ENCODE measurements at regions not wholly inside any gene's neighbourhood (a gene's known extent, or its start where the extent isn't known, plus 50 kb on each side); places are given as distances from the start of the nearest gene placed in this dataset.

GRCh38 chr4:164058776-164059445 is 564.4 kb downstream of the TMA16 start:
- no peak overlapping the region for H3K27ac ChIP-seq (ENCODE audit: low read depth in 1 of 3, low read length in 2 of 3)
- H3K4me1 ChIP-seq (ENCODE audit: control insufficient read depth in 3 of 3, insufficient read depth in 2 of 3, low read depth in 1 of 3, low read length in 2 of 3), result no peaks in the 10 kb centered on the region
- no peak for FAIRE-seq
- no peak for DNase-seq
- H3K36me3 ChIP-seq (ENCODE audit: control insufficient read depth in 3 of 3, insufficient read depth in 2 of 3, low read depth in 1 of 3, low read length in 3 of 3), result no peaks in the 10 kb centered on the region
- H3K9me3 ChIP-seq (ENCODE audit: control insufficient read depth in 2 of 2, insufficient read depth in 1 of 2, low read depth in 1 of 2, low read length in 1 of 2), result no peaks in the 10 kb centered on the region
- 65 to 81% (median 79%) methylated on average over 5 of the region's 5 CpGs for WGBS, 3 donors
- H3K27me3 ChIP-seq (ENCODE audit: control insufficient read depth in 3 of 3, insufficient read depth in 3 of 3, low read length in 3 of 3), result no peaks in the 10 kb centered on the region
- H3K4me3 ChIP-seq (ENCODE audit: low read depth in 1 of 3, low read length in 3 of 3), result no peak overlapping the region

GRCh38 chr4:164060456-164060855 is 566.0 kb downstream of the TMA16 start:
- 53 to 65% (median 57%) methylated on average over 3 of the region's 3 CpGs for WGBS, 3 donors
- Histone ChIP-seq H3K36me3 (ENCODE audit: control insufficient read depth in 3 of 3, insufficient read depth in 2 of 3, low read depth in 1 of 3, low read length in 3 of 3) (no peaks in the 10 kb centered on the region), H3K27me3 (ENCODE audit: control insufficient read depth in 3 of 3, insufficient read depth in 3 of 3, low read length in 3 of 3) (no peaks in the 10 kb centered on the region), H3K9me3 (ENCODE audit: control insufficient read depth in 2 of 2, insufficient read depth in 1 of 2, low read depth in 1 of 2, low read length in 1 of 2) (peaks cover 0 to under 1% of the 10 kb centered on the region in 2 donors), H3K4me3 (ENCODE audit: low read depth in 1 of 3, low read length in 3 of 3) (no peak overlapping the region), H3K4me1 (ENCODE audit: control insufficient read depth in 3 of 3, insufficient read depth in 2 of 3, low read depth in 1 of 3, low read length in 2 of 3) (no peaks in the 10 kb centered on the region), H3K27ac (ENCODE audit: low read depth in 1 of 3, low read length in 2 of 3) (no peak overlapping the region)
- DNase-seq (no peak), FAIRE-seq (no peak)

GRCh38 chr4:164068392-164068791 is 573.9 kb downstream of the TMA16 start:
- Histone ChIP-seq H3K9me3 (ENCODE audit: control insufficient read depth in 2 of 2, insufficient read depth in 1 of 2, low read depth in 1 of 2, low read length in 1 of 2) (peaks cover 0 to 11% of the 10 kb centered on the region in 2 donors), H3K4me1 (ENCODE audit: control insufficient read depth in 3 of 3, insufficient read depth in 2 of 3, low read depth in 1 of 3, low read length in 2 of 3) (no peaks in the 10 kb centered on the region), H3K4me3 (ENCODE audit: low read depth in 1 of 3, low read length in 3 of 3) (no peak overlapping the region), H3K27ac (ENCODE audit: low read depth in 1 of 3, low read length in 2 of 3) (no peak overlapping the region), H3K27me3 (ENCODE audit: control insufficient read depth in 3 of 3, insufficient read depth in 3 of 3, low read length in 3 of 3) (no peaks in the 10 kb centered on the region), H3K36me3 (ENCODE audit: control insufficient read depth in 3 of 3, insufficient read depth in 2 of 3, low read depth in 1 of 3, low read length in 3 of 3) (no peaks in the 10 kb centered on the region)
- DNase-seq, result no peak
- 92 to 97% (median 95%) methylated on average over 14 to 18 of the region's 18 CpGs for WGBS, 3 donors
- no peak for FAIRE-seq

GRCh38 chr4:164070625-164071024 is 576.1 kb downstream of the TMA16 start:
- no peaks in the 10 kb centered on the region for H3K27me3 ChIP-seq (ENCODE audit: control insufficient read depth in 3 of 3, insufficient read depth in 3 of 3, low read length in 3 of 3)
- H3K4me1 ChIP-seq (ENCODE audit: control insufficient read depth in 3 of 3, insufficient read depth in 2 of 3, low read depth in 1 of 3, low read length in 2 of 3), result no peaks in the 10 kb centered on the region
- H3K9me3 ChIP-seq (ENCODE audit: control insufficient read depth in 2 of 2, insufficient read depth in 1 of 2, low read depth in 1 of 2, low read length in 1 of 2), result peaks cover 0 to 8% of the 10 kb centered on the region in 2 donors
- H3K36me3 ChIP-seq (ENCODE audit: control insufficient read depth in 3 of 3, insufficient read depth in 2 of 3, low read depth in 1 of 3, low read length in 3 of 3), result no peaks in the 10 kb centered on the region
- DNase-seq (no peak), FAIRE-seq (no peak)
- 71 to 88% (median 79%) methylated on average over 4 of the region's 4 CpGs for WGBS, 3 donors
- no peak overlapping the region for H3K4me3 ChIP-seq (ENCODE audit: low read depth in 1 of 3, low read length in 3 of 3)
- H3K27ac ChIP-seq (ENCODE audit: low read depth in 1 of 3, low read length in 2 of 3), result no peak overlapping the region

GRCh38 chr4:164081371-164081770 is 586.9 kb downstream of the TMA16 start:
- DNase-seq, result no peak
- no peaks in the 10 kb centered on the region for H3K27me3 ChIP-seq (ENCODE audit: control insufficient read depth in 3 of 3, insufficient read depth in 3 of 3, low read length in 3 of 3)
- no peak for FAIRE-seq
- no peaks in the 10 kb centered on the region for H3K9me3 ChIP-seq (ENCODE audit: control insufficient read depth in 2 of 2, insufficient read depth in 1 of 2, low read depth in 1 of 2, low read length in 1 of 2)
- H3K36me3 ChIP-seq (ENCODE audit: control insufficient read depth in 3 of 3, insufficient read depth in 2 of 3, low read depth in 1 of 3, low read length in 3 of 3), result no peaks in the 10 kb centered on the region
- no peak overlapping the region for H3K27ac ChIP-seq (ENCODE audit: low read depth in 1 of 3, low read length in 2 of 3)
- no peaks in the 10 kb centered on the region for H3K4me1 ChIP-seq (ENCODE audit: control insufficient read depth in 3 of 3, insufficient read depth in 2 of 3, low read depth in 1 of 3, low read length in 2 of 3)
- H3K4me3 ChIP-seq (ENCODE audit: low read depth in 1 of 3, low read length in 3 of 3), result no peak overlapping the region
- WGBS, 3 donors, result 81 to 83% (median 81%) methylated on average over 1 of the region's 1 CpG

- Histone ChIP-seq H3K27me3 (ENCODE audit: control insufficient read depth in 3 of 3, insufficient read depth in 3 of 3, low read length in 3 of 3) (no peaks in the 10 kb centered on the region), H3K36me3 (ENCODE audit: control insufficient read depth in 3 of 3, insufficient read depth in 2 of 3, low read depth in 1 of 3, low read length in 3 of 3) (no peaks in the 10 kb centered on the region), H3K4me1 (ENCODE audit: control insufficient read depth in 3 of 3, insufficient read depth in 2 of 3, low read depth in 1 of 3, low read length in 2 of 3) (no peaks in the 10 kb centered on the region), H3K4me3 (ENCODE audit: low read depth in 1 of 3, low read length in 3 of 3) (no peak overlapping the region), H3K9me3 (ENCODE audit: control insufficient read depth in 2 of 2, insufficient read depth in 1 of 2, low read depth in 1 of 2, low read length in 1 of 2) (no peaks in the 10 kb centered on the region), H3K27ac (ENCODE audit: low read depth in 1 of 3, low read length in 2 of 3) (no peak overlapping the region)
- no peak for FAIRE-seq
- DNase-seq, result no peak
- 82 to 91% (median 85%) methylated on average over 2 of the region's 2 CpGs for WGBS, 3 donors
Observed at GRCh38 chr4:164081801-164082200, 587.3 kb downstream of the TMA16 start.

GRCh38 chr4:164087733-164088132 is 593.2 kb downstream of the TMA16 start:
- Histone ChIP-seq H3K36me3 (ENCODE audit: control insufficient read depth in 3 of 3, insufficient read depth in 2 of 3, low read depth in 1 of 3, low read length in 3 of 3) (no peaks in the 10 kb centered on the region), H3K27me3 (ENCODE audit: control insufficient read depth in 3 of 3, insufficient read depth in 3 of 3, low read length in 3 of 3) (no peaks in the 10 kb centered on the region), H3K4me3 (ENCODE audit: low read depth in 1 of 3, low read length in 3 of 3) (no peak overlapping the region), H3K4me1 (ENCODE audit: control insufficient read depth in 3 of 3, insufficient read depth in 2 of 3, low read depth in 1 of 3, low read length in 2 of 3) (no peaks in the 10 kb centered on the region), H3K27ac (ENCODE audit: low read depth in 1 of 3, low read length in 2 of 3) (no peak overlapping the region), H3K9me3 (ENCODE audit: control insufficient read depth in 2 of 2, insufficient read depth in 1 of 2, low read depth in 1 of 2, low read length in 1 of 2) (no peaks in the 10 kb centered on the region)
- no peak for FAIRE-seq
- DNase-seq, result no peak
- 70 to 78% (median 77%) methylated on average over 3 of the region's 3 CpGs for WGBS, 3 donors

- Histone ChIP-seq H3K4me3 (ENCODE audit: low read depth in 1 of 3, low read length in 3 of 3) (no peak overlapping the region), H3K4me1 (ENCODE audit: control insufficient read depth in 3 of 3, insufficient read depth in 2 of 3, low read depth in 1 of 3, low read length in 2 of 3) (no peaks in the 10 kb centered on the region), H3K27ac (ENCODE audit: low read depth in 1 of 3, low read length in 2 of 3) (no peak overlapping the region), H3K27me3 (ENCODE audit: control insufficient read depth in 3 of 3, insufficient read depth in 3 of 3, low read length in 3 of 3) (no peaks in the 10 kb centered on the region), H3K9me3 (ENCODE audit: control insufficient read depth in 2 of 2, insufficient read depth in 1 of 2, low read depth in 1 of 2, low read length in 1 of 2) (no peaks in the 10 kb centered on the region), H3K36me3 (ENCODE audit: control insufficient read depth in 3 of 3, insufficient read depth in 2 of 3, low read depth in 1 of 3, low read length in 3 of 3) (no peaks in the 10 kb centered on the region)
- 82 to 86% (median 86%) methylated on average over 5 of the region's 5 CpGs for WGBS, 3 donors
- DNase-seq (no peak), FAIRE-seq (peak; percentile 55)
Observed at GRCh38 chr4:164095313-164096110, 601.0 kb downstream of the TMA16 start.

Measured in small intestine (tissue), 7 donors.